ENCODE measurements at regions not wholly inside any gene's neighbourhood (a gene's known extent, or its start where the extent isn't known, plus 50 kb on each side); places are given as distances from the start of the nearest gene placed in this dataset.

- no peak overlapping the region for H3K27ac Mint-ChIP-seq
- intact Hi-C loops (cut with micrococcal nuclease), result loop anchor here (5.0 kb wide), 1 partner anchor 557 kb away; no protein-coding TSS in a partner anchor
Observed at GRCh38 chr12:30845676-30846075, 80.9 kb upstream of the TSPAN11 start.

GRCh38 chr12:30843211-30843610 is 83.3 kb upstream of the TSPAN11 start:
- Histone ChIP-seq H3K79me2 (ENCODE audit: control insufficient read depth, insufficient read depth, low read length) (no peaks in the 10 kb centered on the region), H3K9me3 (ENCODE audit: control extremely low read depth in 1 of 3, control insufficient read depth in 2 of 3, insufficient read depth in 1 of 3, low read length in 2 of 3) (peaks cover 0 to 2% (median 0%) of the 10 kb centered on the region in 3 donors), H3K36me3 (replicated peaks in 1 of 2; ENCODE audit: control extremely low read depth in 1 of 2, control insufficient read depth in 1 of 2, extremely low read depth in 1 of 2, insufficient read depth in 2 of 2, low read length in 1 of 2) (no peaks in the 10 kb centered on the region), H3K27ac (ENCODE audit: low read length in 2 of 2) (no peak overlapping the region), H3K27me3 (replicated peaks in 1 of 4; ENCODE audit: control extremely low read depth in 1 of 4, control insufficient read depth in 3 of 4, insufficient read depth in 4 of 4, low read length in 3 of 4) (no peaks in the 10 kb centered on the region), H2AFZ (ENCODE audit: insufficient read depth, low read depth, low read length, poor library complexity, severe bottlenecking) (no peak overlapping the region), H4K20me1 (ENCODE audit: control insufficient read depth, insufficient read depth, low read length, poor library complexity, severe bottlenecking) (no peaks in the 10 kb centered on the region), H3K4me1 (ENCODE audit: control insufficient read depth in 2 of 2, insufficient read depth in 2 of 2, low read length in 2 of 2) (no peaks in the 10 kb centered on the region), H3K9ac (ENCODE audit: low read length) (no peak overlapping the region), H3K4me3 (ENCODE audit: control extremely low read depth in 1 of 5, extremely low read depth in 1 of 5, insufficient read depth in 1 of 5, low read depth in 2 of 5, low read length in 4 of 5) (no peak overlapping the region), H3K4me2 (replicated peaks; ENCODE audit: low read depth, low read length, poor library complexity, severe bottlenecking) (no peak overlapping the region)
- Mint-ChIP-seq H3K4me1 (no peaks in the 10 kb centered on the region), H3K9me3 (ENCODE audit: insufficient read depth) (no peaks in the 10 kb centered on the region), H3K27me3 (peaks cover 12% of the 10 kb centered on the region), H3K4me3 (no peak overlapping the region), H3K27ac (no peak overlapping the region)
- DNase-seq (no peak), ATAC-seq (ENCODE audit: low read depth) (no peak)
- ChIA-PET POLR2A (no interaction called here), CTCF (interaction anchor here (0.6 to 1.5 kb wide), 5 partner anchors 395 to 1341 kb away, joined by 3 to 4 read pairs (median 3); no protein-coding TSS in a partner anchor)
- intact Hi-C loops (cut with micrococcal nuclease), result no loop called here
- WGBS (ENCODE audit: insufficient coverage), result 93% methylated on average over 2 of the region's 3 CpGs
- TF ChIP-seq CTCF (IDR thresholded peaks at IDR 0.05) (no peak), EZH2 (IDR thresholded peaks at IDR 0.05; ENCODE audit: borderline replicate concordance, insufficient read depth, low read depth, low read length, poor library complexity, severe bottlenecking) (no peak)

More at GRCh38 chr12:30845676-30846075, 80.9 kb upstream of the TSPAN11 start:
- peaks cover 0 to 2% of the 10 kb centered on the region in 2 donors for H3K4me1 ChIP-seq (ENCODE audit: control insufficient read depth in 2 of 2, insufficient read depth in 2 of 2, low read length in 2 of 2)
- no peak overlapping the region for H3K4me3 ChIP-seq (ENCODE audit: control extremely low read depth in 1 of 5, extremely low read depth in 1 of 5, insufficient read depth in 1 of 5, low read depth in 2 of 5, low read length in 4 of 5)
- DNase-seq (no peak), ATAC-seq (ENCODE audit: low read depth) (no peak)
- Mint-ChIP-seq H3K4me3 (no peak overlapping the region), H3K4me1 (peaks cover 2% of the 10 kb centered on the region), H3K27me3 (peaks cover 9% of the 10 kb centered on the region), H3K9me3 (ENCODE audit: insufficient read depth) (no peaks in the 10 kb centered on the region)
- peaks cover 0 to 2% (median 0%) of the 10 kb centered on the region in 3 donors for H3K9me3 ChIP-seq (ENCODE audit: control extremely low read depth in 1 of 3, control insufficient read depth in 2 of 3, insufficient read depth in 1 of 3, low read length in 2 of 3)
- 97% methylated on average over 3 of the region's 5 CpGs for WGBS (ENCODE audit: insufficient coverage)
- no peaks in the 10 kb centered on the region for H3K79me2 ChIP-seq (ENCODE audit: control insufficient read depth, insufficient read depth, low read length)
- ChIA-PET CTCF (interaction anchor here (0.7 to 3.3 kb wide), 6 partner anchors 23 to 1334 kb away, joined by 3 to 45 read pairs (median 4); no protein-coding TSS in a partner anchor), POLR2A (no interaction called here)
- H2AFZ ChIP-seq (ENCODE audit: insufficient read depth, low read depth, low read length, poor library complexity, severe bottlenecking), result no peak overlapping the region
- H3K4me2 ChIP-seq (replicated peaks; ENCODE audit: low read depth, low read length, poor library complexity, severe bottlenecking), result no peak overlapping the region
- TF ChIP-seq EZH2 (IDR thresholded peaks at IDR 0.05; ENCODE audit: borderline replicate concordance, insufficient read depth, low read depth, low read length, poor library complexity, severe bottlenecking), result no peak
- no peak for TF ChIP-seq CTCF (IDR thresholded peaks at IDR 0.05)
- no peaks in the 10 kb centered on the region for H4K20me1 ChIP-seq (ENCODE audit: control insufficient read depth, insufficient read depth, low read length, poor library complexity, severe bottlenecking)
- H3K36me3 ChIP-seq (replicated peaks in 1 of 2; ENCODE audit: control extremely low read depth in 1 of 2, control insufficient read depth in 1 of 2, extremely low read depth in 1 of 2, insufficient read depth in 2 of 2, low read length in 1 of 2), result no peaks in the 10 kb centered on the region
- H3K27ac ChIP-seq (ENCODE audit: low read length in 2 of 2), result no peak overlapping the region
- no peak overlapping the region for H3K9ac ChIP-seq (ENCODE audit: low read length)
- no peaks in the 10 kb centered on the region for H3K27me3 ChIP-seq (replicated peaks in 1 of 4; ENCODE audit: control extremely low read depth in 1 of 4, control insufficient read depth in 3 of 4, insufficient read depth in 4 of 4, low read length in 3 of 4)

Measured in B cell (primary cell).